ENCODE measurements at regions not wholly inside any gene's neighbourhood (a gene's known extent, or its start where the extent isn't known, plus 50 kb on each side); places are given as distances from the start of the nearest gene placed in this dataset.
"Not testable (repeated sequence)": the region's sequence is repeated elsewhere in the genome, so short reads cannot be mapped to it uniquely, and the experiment has no call there.

- H3K4me3 ChIP-seq (ENCODE audit: control insufficient read depth, low read depth, low read length) = no peak overlapping the region
- TF ChIP-seq, protein P1, sequence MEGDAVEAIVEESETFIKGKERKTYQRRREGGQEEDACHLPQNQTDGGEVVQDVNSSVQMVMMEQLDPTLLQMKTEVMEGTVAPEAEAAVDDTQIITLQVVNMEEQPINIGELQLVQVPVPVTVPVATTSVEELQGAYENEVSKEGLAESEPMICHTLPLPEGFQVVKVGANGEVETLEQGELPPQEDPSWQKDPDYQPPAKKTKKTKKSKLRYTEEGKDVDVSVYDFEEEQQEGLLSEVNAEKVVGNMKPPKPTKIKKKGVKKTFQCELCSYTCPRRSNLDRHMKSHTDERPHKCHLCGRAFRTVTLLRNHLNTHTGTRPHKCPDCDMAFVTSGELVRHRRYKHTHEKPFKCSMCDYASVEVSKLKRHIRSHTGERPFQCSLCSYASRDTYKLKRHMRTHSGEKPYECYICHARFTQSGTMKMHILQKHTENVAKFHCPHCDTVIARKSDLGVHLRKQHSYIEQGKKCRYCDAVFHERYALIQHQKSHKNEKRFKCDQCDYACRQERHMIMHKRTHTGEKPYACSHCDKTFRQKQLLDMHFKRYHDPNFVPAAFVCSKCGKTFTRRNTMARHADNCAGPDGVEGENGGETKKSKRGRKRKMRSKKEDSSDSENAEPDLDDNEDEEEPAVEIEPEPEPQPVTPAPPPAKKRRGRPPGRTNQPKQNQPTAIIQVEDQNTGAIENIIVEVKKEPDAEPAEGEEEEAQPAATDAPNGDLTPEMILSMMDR (IDR thresholded peaks at IDR 0.05; ENCODE audit: control insufficient read depth, insufficient read depth, low read depth, low read length, missing control alignments) = no peak
- no peak for DNase-seq (ENCODE audit: low read depth)
Observed at GRCh38 chr3:173287361-173287760, 110.2 kb upstream of the NLGN1 start.

- H3K4me3 ChIP-seq (ENCODE audit: control insufficient read depth, low read depth, low read length); DNase-seq (ENCODE audit: low read depth): not testable (repeated sequence)
Observed at GRCh38 chr3:173286507-173286906, 111.0 kb upstream of the NLGN1 start.

- H3K4me3 ChIP-seq (ENCODE audit: control insufficient read depth, low read depth, low read length) = no peak overlapping the region
- TF ChIP-seq, protein P1 (IDR thresholded peaks at IDR 0.05; ENCODE audit: control insufficient read depth, insufficient read depth, low read depth, low read length, missing control alignments) = no peak
- DNase-seq (ENCODE audit: low read depth) = no peak
Observed at GRCh38 chr3:173284301-173284700, 113.2 kb upstream of the NLGN1 start.

DNA sequence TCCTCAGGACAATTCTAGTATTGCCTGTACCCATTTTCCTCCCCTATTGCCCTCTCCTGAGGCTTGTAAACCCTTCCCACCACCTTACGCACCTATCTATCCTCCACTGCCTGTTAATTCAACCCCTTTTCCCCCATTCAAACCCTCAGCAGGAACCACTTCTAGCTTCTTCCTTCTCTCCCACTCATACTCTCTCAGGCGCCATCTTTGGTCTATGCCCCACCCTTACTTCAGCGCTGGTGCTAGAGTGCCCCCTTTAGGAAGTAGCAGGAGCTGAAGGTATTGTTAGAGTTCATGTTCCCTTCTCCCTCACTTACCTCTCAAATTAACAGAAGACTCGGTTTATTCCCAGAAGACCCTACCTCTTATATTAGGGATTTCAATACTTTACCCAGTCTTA lies 121.8 kb upstream of the NLGN1 start:
- no peak for DNase-seq (ENCODE audit: low read depth)
- TF ChIP-seq, protein P1 (IDR thresholded peaks at IDR 0.05; ENCODE audit: control insufficient read depth, insufficient read depth, low read depth, low read length, missing control alignments) = no peak
- H3K4me3 ChIP-seq (ENCODE audit: control insufficient read depth, low read depth, low read length) = no peak overlapping the region

- DNase-seq (ENCODE audit: low read depth) = no peak
- no peak overlapping the region for H3K4me3 ChIP-seq (ENCODE audit: control insufficient read depth, low read depth, low read length)
- TF ChIP-seq, protein P1 (IDR thresholded peaks at IDR 0.05; ENCODE audit: control insufficient read depth, insufficient read depth, low read depth, low read length, missing control alignments) = no peak
Observed at GRCh38 chr3:173273838-173274237, 123.7 kb upstream of the NLGN1 start.

DNA sequence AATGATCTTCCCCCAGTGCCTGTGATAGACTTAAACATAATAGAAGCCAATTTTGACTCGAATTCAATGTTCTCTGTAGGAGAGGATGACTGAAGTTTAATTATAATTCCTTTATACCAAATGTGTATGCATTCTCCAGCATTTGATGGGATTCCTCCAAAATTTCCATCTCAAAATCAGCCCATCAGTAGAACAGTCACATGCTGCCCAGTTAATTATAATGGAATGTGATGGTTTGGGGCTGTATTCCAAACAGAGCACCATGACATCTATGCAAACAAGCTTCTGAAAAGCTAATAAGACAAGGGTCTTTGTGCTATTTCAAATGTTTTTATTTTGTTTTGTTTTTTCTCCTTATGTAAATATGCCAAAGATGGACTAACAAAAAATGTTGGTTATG lies 127.7 kb upstream of the SPATA16 start:
- no peak for DNase-seq (ENCODE audit: low read depth)
- TF ChIP-seq, protein P1 (IDR thresholded peaks at IDR 0.05; ENCODE audit: control insufficient read depth, insufficient read depth, low read depth, low read length, missing control alignments) = no peak

DNA sequence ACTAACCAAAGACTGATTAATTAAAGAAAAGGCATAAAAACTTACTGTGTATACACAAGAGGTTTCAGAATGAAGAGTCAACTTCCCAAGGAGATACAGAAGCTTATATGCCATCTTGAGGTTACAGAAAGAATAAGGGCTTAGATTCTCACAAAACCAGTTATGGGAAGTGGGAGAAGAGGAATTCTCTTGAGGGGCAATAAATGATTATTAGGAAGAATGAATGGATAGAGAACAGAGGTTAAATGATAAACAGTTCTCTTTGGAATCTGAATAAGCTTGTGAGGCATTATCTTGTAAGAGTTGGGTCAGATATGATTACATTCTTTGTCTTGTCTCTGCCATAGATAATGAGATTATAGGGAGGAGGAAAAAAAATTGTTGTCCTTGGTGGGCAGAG lies 126.7 kb upstream of the SPATA16 start:
- TF ChIP-seq, protein P1 (IDR thresholded peaks at IDR 0.05; ENCODE audit: control insufficient read depth, insufficient read depth, low read depth, low read length, missing control alignments) = no peak
- no peak overlapping the region for H3K4me3 ChIP-seq (ENCODE audit: control insufficient read depth, low read depth, low read length)
- no peak for DNase-seq (ENCODE audit: low read depth)

More for the DNA sequence above, 127.7 kb upstream of the SPATA16 start:
- no peak overlapping the region for H3K4me3 ChIP-seq (ENCODE audit: control insufficient read depth, low read depth, low read length)

Measured in AG09309 (cell line).